Ovary (tissue), 7 donors: ENCODE measurements at regions not wholly inside any gene's neighbourhood (a gene's known extent, or its start where the extent isn't known, plus 50 kb on each side); places are given as distances from the start of the nearest gene placed in this dataset.

Source experiments
- DNase-seq, 5 donors: peaks; one replicate each; pipeline ENCODE4 v3.0.0-alpha.2; 2019 to 2020
- H3K27ac ChIP-seq, 2 donors: fragments of 200-600 bp; one replicate each; pipeline versions ENCODE4 v1.5.1 to v1.8.0; 2019 to 2022
- H3K27me3 ChIP-seq: fragments of 200-600 bp; one replicate; pipeline ENCODE4 v1.8.0; 2022
- H3K36me3 ChIP-seq: fragments of 200-600 bp; sonication (generic); one replicate; pipeline ENCODE4 v1.5.1; 2019
- H3K4me1 ChIP-seq: one replicate; pipeline ENCODE4 v1.8.1; 2013; ENCODE audit warnings: mild to moderate bottlenecking, moderate library complexity; ENCODE audit not compliant: insufficient read depth
- H3K4me3 ChIP-seq: fragments of 200-600 bp; sonication (generic); one replicate; pipeline ENCODE4 v1.5.1; 2017
- H3K9me3 ChIP-seq, 2 donors: fragments of 200-600 bp in 1 of 2; sonication (generic) in 1 of 2; one replicate each; pipeline versions ENCODE4 v1.5.1 to v1.8.1; 2013 to 2019; ENCODE audit warnings: mild to moderate bottlenecking in 1 of 2, moderate library complexity in 1 of 2
- CTCF ChIP-seq, 3 donors: fragments of 450-650 bp in 2 of 3; fragments of 200-600 bp in 1 of 3; IDR thresholded peaks; one replicate each; pipeline versions ENCODE4 v1.5.1 to v1.8.0; 2016 to 2022; ENCODE audit warnings: antibody characterized with exemption in 3 of 3, mild to moderate bottlenecking in 1 of 3
- EP300 ChIP-seq: sonication (generic); formaldehyde crosslinking; IDR thresholded peaks from one replicate; pipeline ENCODE4 v1.6.1; 2017; ENCODE audit warnings: antibody characterized with exemption
- POLR2A ChIP-seq: fragments of 450-650 bp; IDR thresholded peaks from one replicate; pipeline ENCODE4 v1.6.1; 2017; ENCODE audit warnings: antibody characterized with exemption, mild to moderate bottlenecking, moderate library complexity
- WGBS, 3 donors: extraction: QIAGEN DNeasy Blood & Tissue Kit in 1 of 3; methylation state at CpG; one replicate each; pipeline versions ENCODE4 v1.1.5 to v1.1.7; 2013 to 2017; 5-methylcytosine and 5-hydroxymethylcytosine counted together
- intact Hi-C, 4 donors: fragments of 100-400 bp; cut with DNase I; formaldehyde crosslinking; loops; one replicate each; pipeline versions ENCODE4 v1.11.0 to v1.15.1; 2022 to 2023
- donor health status: DM: no; HTN: no; CAD: no; lungs with moderate emphysema.
- donor health status: DM: no; HTN: no; CAD: no.
- donor health status: Bipolar disorder and iron deficiency.
- donor health status: DM: no; HTN: no; CAD: no.
- donor health status: DM: yes; HTN: yes; CAD: no.

GRCh38 chr2:195413422-195413821, 243.6 kb upstream of the SLC39A10 start:
- Histone ChIP-seq H3K4me1 (no peaks in the 10 kb centered on the region), H3K27ac (no peak overlapping the region), H3K27me3 (no peaks in the 10 kb centered on the region), H3K36me3 (no peaks in the 10 kb centered on the region), H3K4me3 (no peak overlapping the region), H3K9me3 (no peaks in the 10 kb centered on the region)
- WGBS, 3 donors: 60 to 65% (median 61%) methylated on average over 7 to 8 of the region's 8 CpGs
- intact Hi-C loops: no loop called here
- no peak for DNase-seq
- TF ChIP-seq CTCF (IDR thresholded peaks at IDR 0.05) (no peak), POLR2A (no peak), EP300 (no peak)

GRCh38 chr2:195411219-195411687, 245.8 kb upstream of the SLC39A10 start:
- no peaks in the 10 kb centered on the region for H3K4me1 ChIP-seq
- H3K4me3 ChIP-seq: no peak overlapping the region
- H3K9me3 ChIP-seq: no peaks in the 10 kb centered on the region
- TF ChIP-seq POLR2A: no peak
- TF ChIP-seq EP300: no peak
- TF ChIP-seq CTCF (IDR thresholded peaks at IDR 0.05): no peak
- H3K27me3 ChIP-seq: no peaks in the 10 kb centered on the region
- DNase-seq: no peak
- no peaks in the 10 kb centered on the region for H3K36me3 ChIP-seq
- H3K27ac ChIP-seq: no peak overlapping the region
- 85 to 92% (median 92%) methylated on average over 12 of the region's 12 CpGs for WGBS, 3 donors
- intact Hi-C loops: no loop called here

GRCh38 chr2:195410074-195410671, 246.9 kb upstream of the SLC39A10 start:
- TF ChIP-seq EP300 (no peak), CTCF (IDR thresholded peaks at IDR 0.05) (no peak), POLR2A (no peak)
- H3K27ac ChIP-seq: no peak overlapping the region
- no peaks in the 10 kb centered on the region for H3K4me1 ChIP-seq
- WGBS, 3 donors: 74 to 84% (median 78%) methylated on average over 2 of the region's 2 CpGs
- no peaks in the 10 kb centered on the region for H3K27me3 ChIP-seq
- H3K9me3 ChIP-seq: no peaks in the 10 kb centered on the region
- H3K4me3 ChIP-seq: no peak overlapping the region
- no peaks in the 10 kb centered on the region for H3K36me3 ChIP-seq
- no peak for DNase-seq
- intact Hi-C loops: no loop called here

- TF ChIP-seq POLR2A: no peak
- no peak for TF ChIP-seq EP300
- no peak for TF ChIP-seq CTCF (IDR thresholded peaks at IDR 0.05)
- H3K9me3 ChIP-seq: no peaks in the 10 kb centered on the region
- no peaks in the 10 kb centered on the region for H3K36me3 ChIP-seq
- no peak overlapping the region for H3K27ac ChIP-seq
- no peak overlapping the region for H3K4me3 ChIP-seq
- H3K4me1 ChIP-seq: no peaks in the 10 kb centered on the region
- intact Hi-C loops: no loop called here
- H3K27me3 ChIP-seq: no peaks in the 10 kb centered on the region
- no peak for DNase-seq
- WGBS, 3 donors: 54 to 84% (median 66%) methylated on average over 1 of the region's 1 CpG
Measured at GRCh38 chr2:195408811-195409210, 248.2 kb upstream of the SLC39A10 start.
